DMS 273 (cell line): ENCODE measurements at regions not wholly inside any gene's neighbourhood (a gene's known extent, or its start where the extent isn't known, plus 50 kb on each side); places are given as distances from the start of the nearest gene placed in this dataset.
A peak's percentile ranks its signal among the peaks of the same experiment; 100 is the strongest.

Experiments used
- DNase-seq: peaks from one replicate; lab custom pipeline; 2025; ENCODE audit not compliant: unreplicated experiment; lab: John Stamatoyannopoulos, UW

DNA sequence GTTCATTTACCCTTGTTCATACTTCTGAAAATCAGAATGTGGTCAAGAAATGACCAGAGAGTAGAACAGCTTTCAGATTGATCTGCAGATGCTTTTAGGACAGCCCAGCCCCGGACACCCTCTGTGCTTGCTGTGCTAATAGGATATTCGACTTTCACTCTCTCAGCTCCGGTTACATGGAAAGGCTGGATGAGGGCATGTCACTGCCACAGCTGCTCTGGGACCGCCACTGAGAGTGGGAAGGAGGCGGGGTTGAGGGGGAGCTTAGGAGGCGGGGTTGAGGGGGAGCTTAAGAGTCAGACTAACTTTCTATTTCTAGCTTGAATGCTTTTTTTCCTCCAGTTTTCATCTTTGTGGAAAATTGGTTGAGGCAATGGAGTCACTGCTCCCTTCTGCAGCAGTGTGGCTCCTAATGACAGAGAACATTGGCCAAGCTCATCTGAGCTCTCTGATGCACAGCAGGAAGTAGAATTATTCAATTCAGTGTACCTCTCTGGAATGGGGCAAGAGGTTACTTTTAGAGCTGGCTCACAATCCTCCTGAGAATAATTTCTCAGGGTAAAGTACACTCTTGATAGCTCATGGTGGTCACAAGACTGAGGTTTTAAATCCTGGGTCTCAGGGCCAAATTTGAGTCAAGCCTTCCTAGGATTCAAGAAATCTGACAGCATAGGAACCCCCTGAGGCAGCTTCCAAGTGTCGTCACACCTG, 74.6 kb upstream of the NPAS1 start:
- DNase-seq = peak; percentile 61

DNA sequence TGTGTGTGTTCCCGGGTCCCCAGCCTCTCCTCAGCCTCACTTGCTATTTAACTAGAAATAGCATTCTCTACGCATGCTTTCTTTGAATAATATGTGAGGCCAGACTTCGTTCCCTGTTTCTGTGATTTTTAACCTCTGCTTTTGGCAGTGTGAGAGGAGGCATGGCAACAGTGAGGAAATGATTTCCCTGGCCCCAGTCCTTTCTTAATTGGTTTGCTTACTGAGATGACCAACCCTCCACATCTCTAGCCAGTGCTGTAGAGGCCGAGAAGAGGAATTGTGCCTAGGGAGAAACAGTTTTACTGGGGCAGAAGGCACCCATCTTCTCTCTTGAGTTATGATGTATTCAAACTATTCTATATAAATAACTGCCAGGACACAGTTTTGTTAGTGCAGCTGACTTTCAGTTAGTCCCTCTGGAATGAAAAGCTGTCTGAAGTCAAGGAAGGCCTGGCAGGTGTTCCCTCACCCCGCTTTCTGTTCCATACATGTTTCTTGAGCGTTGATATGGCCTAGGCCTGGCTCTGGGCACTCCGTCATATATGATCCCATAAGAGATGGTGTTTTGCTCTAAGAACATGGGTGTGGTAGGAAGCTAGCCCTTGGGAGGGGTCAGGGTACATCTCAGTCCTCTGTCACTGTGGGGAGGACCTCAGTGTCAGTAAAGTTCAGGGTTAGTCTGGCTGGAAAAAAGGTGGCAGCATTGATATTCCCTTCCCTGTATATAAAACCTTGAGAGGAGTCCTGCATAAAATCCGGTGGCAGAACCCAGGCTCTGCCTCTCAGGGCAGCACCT, 73.7 kb upstream of the NPAS1 start:
- DNase-seq = no peak

DNA sequence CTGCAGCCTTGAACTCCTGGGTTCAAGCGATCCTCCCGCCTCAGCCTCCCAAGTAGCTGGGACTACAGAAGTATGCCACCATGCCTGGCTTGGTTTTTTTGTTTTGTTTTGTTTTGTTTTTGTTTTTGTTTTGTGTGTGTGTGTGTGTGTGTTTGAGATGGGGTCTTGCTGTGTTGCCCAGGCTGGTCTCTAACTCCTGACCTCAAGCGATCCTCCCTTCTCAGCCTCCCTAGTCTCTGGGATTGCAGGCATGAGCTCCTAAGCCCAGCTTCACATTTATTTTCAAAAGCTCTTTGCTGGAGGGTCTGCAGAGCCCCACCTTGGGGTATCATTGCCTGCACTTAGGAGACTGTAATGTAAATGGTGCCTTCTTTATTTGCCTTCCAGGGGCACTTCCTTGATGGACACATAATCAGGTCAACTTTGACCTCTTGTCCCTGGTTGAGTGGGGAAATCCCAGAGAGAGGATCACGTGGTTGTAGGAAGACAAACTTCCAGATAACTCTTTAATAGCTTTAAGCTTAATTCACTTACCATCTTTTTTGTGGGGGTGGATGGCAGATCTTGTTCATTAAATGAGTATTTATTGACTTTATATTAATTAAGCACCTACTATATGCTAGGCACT, 72.9 kb upstream of the NPAS1 start:
- DNase-seq = no peak

DNA sequence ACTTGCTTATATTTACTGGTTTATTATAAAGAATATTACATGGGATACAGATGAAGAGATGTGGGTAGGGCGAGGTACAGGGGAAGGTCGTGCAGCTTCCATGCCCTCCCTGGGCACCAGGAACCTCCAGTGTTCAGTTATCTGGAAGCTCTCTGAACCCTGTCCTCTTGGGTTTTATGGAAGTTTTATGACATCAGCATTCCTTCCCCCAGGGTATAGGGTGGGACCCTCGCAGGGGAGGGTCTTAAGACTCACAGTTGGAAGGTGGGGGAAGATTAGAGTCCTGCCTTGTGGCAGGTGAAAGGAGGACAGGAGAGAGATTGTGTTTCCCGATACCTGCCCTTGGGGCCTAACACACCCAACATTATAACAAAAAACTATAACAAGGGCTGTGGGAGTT, 71.8 kb upstream of the NPAS1 start:
- no peak for DNase-seq

DNA sequence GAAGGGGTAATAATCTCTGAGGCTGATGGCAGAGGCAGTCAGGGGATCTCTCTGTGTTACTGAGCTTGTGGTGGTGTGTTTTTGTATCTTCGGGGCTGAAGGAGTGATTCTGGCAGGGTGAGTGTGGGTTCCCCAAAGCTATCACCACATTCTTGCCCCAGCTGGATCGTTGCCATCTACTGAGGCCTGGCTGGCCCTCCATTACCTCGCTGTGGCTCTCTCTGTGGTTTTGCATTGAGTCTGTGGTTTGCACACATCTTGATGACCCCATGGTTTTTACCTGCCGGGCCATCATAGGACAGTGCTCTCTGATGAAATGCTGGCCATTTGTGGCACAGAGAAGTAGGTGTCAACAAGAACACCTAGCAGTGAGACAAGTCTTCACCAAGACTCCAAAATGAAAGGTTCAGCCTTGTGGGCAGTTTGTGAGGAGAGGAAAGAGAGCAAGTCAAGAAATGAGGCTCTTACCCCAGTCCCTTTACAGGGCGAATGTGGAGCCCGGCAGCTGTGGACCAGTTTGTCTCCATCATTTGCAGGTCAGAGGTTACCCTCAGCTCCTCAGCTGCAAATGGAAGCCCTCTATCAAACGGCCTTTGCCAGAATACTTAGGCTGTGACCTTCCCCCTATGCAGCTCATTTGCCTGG, 69.0 kb upstream of the NPAS1 start:
- DNase-seq = no peak

DNA sequence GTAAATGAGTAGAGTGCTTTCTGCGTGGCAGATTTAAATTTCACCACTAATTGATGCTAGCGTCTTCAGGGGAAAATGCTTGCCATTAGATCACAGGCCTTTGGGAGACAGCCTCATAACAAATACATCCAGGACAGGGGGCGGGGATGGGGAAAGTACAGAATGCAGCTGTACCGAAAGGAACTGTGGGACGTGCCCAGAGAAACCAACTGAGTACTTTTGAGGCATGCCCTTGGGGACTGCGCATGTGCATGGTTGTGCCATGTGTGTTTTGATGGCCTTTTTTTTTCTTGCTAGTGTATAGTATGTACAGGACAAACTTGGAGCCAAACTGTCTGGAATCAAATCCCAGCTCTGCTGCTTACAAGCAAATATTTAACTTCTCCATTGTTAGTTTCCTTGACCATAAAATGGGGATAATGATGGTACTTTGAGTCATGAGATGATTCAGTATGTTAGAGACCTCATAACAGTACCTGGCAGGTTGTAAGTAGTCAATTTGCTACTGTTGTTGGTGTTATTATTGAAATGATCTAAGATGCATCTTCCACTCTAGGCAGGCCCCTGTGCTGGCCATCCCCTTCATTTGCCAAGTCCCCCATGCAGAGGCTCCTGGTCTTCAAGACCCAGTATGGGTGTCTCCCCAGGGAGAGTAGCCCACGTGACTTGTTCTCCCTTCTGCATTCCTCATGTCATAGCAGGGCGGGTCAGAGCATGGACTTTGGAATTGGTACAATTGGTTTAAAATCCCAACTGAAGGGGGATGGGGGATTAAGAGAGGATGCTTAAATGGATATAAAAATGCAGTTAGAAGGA, 68.3 kb upstream of the NPAS1 start:
- DNase-seq = no peak

DNA sequence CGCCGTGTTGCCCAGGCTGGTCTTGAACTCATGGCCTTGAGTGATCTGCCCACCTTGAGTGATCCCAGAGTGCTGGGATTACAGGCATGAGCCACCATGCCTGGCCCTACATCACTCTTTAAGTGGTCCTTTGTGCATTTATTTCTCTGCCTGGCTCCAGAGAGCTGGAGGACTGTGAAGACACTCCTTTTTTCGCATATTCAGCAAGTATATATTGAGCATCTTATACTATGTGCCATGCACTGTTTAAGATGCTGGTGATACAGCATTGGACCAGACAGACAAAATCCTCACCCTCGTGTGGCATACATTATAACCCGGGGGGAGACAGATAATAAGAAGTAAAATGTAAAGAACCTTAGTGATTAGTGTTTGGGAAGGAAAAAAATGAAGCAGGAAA, 66.8 kb upstream of the NPAS1 start:
- DNase-seq = no peak

DNA sequence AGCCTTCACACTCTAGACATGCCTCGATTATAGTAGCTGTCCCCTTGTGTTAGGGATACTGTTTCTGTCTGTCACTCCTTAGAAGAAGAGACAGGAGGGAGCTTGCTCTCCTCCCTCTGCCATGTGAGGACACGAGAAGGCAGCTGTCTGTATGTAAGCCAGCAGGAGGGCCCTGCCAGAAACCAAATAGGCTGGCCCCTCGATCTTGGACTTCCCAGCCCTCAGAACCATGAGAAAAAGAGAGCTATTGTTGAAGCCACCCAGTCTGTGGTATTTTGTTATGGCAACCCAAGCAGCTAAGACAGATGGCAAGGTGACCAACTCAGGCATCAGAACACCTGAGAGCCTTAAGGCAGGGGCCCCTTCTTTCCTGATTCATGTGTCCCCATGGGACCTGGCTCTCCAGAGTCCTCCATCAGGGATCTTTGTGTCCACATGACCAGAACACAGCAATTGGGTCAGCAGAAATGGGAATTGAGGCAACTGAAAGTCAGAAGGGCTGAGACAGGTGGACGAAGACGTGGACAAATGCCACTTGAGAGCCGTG, 65.6 kb upstream of the NPAS1 start:
- no peak for DNase-seq

DNA sequence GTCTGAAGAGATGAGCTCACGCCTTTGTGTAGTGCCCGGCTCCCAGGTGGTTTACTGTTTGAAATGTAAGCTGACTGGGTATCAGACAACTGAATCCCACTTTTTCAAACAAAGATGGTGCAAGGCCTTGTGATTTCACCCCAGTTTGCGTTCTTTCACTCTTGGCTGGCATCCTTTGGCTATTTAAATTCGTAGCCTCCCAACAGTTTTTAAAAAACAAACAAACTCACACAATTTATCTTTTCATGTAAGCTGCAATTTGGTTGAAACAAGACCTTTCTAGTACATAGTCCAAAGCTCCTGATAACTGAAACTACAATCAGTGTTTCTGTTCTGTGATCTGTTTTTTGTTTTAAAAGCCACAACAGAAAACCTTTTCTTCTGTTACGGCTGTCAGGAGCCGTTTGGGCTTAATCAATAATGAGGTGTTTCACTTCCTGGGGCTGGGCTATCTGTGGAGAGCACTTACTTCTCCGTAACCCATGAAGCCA, 65.1 kb upstream of the NPAS1 start:
- DNase-seq = no peak

DNA sequence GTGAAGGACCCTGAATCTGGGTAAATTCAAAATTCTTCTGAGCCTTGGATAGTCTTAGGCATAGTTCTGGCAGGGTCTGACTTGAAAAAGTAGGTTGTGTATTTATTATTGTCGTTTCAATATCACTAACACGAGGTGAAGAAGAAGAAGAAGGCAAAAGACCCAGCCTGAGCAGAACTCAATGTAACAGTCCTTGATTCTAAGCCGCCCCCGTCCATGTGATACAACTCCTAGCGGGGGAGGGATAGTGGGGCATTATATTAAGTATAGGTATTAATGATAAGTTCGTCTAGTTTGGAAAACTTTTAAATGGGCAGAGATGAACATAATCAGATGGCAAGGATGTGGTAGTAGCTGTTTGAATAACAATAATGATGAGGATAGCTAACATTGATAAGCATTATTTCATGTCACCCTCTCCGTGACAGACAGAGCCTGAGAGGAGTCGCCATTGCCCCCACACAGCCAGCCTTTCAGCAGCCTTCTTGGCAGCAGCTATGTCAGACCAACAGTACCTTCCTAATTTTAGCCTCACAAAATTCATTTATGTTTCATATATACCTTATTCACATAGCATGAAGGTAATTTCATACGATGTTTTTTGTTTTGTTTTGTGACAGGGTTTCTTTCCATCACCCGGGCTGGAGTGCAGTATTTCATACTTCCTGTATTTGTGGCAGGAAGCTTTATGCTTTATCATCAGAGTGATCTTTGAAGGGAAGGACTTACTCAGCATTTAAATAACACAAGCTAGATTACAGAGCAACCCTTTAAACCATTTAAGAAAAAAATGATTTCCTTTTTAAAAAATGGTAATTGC, 64.4 kb upstream of the NPAS1 start:
- no peak for DNase-seq

DNA sequence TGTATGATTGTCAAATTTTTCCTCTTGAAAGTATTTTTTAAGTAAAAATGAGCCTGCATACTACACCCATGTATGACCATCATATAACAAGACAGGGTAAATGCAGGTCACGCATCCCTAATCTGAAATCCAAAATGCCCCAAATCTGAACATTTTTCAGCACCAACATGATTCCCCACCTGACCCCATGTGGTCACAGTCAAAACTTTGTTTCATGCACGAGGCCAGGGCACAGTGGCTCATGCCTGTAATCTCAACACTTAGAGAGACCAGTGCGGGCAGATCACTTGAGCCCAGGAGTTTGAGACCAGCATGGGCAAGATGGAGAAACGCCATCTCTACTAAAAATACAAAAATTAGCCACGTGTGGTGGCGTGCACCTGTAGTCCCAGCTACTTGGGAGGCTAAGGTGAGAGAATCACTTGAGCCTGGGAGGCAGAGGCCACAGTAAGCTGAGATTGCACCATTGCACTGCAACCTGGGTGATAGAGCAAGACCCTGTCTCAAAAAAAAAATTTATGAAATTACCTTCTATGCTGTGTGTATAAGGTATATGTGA, 63.7 kb upstream of the NPAS1 start:
- no peak for DNase-seq

DNA sequence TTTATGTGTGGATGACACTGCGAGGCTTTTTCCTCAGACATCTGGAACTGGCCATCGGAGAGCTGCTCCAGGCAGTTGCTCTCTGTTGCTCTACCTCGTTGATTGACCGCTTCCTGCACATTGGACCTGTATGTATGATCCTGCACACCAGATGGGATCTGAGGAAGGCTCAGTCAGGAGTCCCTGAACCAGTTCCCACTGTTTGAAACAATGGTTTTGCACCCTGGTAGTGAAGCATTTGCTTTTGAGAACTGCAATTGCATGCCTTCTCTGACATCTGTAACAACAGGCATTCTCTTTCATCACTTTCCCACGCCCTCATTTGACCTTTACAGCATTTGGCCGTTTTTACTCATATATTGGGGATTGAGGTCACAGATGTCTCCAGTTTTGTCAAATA, 61.1 kb upstream of the NPAS1 start:
- peak; percentile 32 for DNase-seq

DNA sequence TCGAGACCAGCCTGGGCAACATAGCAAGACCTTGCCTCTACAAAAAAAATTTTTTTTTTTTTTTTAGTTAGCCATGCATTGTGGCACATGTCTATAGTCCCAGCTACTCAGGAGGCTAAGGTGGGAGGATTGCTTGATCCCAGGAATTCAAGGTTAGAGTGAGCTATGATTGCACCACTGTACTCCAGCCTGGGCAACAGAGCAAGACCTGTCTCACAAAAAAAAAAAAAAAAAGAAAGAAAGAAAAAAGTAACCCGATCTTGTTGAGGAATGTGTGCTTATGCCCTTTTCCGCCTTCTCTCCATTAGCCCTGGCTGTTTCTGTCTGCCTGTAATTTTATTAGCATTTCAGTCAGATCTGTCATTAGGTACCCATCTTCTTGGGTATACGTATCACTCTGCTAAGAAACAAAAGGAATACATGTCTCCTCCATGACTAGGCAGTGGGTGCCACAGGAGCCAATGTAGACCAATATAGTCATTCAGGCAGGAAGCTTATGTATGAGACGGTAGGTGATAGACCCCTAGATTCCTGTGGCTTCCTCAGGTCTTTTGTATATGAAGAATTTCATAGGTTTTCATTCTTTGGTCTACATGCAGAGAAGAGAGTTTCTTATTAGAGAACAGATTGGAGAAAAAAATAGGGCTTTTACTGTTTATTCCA, 59.6 kb upstream of the NPAS1 start:
- no peak for DNase-seq

DNA sequence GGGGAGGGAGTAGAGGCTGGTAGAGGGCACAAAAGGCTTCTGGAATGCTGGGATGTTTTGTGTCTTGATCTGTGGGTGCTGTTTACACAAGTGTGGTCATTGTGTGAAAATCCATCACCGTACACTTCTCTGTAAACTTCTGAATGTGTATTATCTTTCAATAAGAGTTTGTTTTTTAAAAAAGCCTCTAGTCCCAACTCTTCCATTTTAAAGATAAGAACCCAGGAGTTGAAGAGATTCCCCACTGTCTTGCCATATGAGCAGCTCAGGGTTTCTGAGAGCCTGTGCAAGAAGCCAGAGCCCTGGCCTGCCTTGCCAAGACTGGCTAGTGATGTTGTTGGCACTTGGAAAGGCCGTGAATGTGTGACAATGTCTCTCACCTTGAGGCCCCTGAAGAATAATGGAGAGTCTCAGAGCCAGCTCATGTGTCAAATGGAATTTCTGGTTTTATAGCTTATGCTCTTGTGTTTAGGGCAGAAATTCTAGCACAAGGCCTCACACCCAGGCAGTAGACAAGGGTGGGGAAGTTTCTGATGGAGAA, 57.5 kb upstream of the NPAS1 start:
- no peak for DNase-seq

DNA sequence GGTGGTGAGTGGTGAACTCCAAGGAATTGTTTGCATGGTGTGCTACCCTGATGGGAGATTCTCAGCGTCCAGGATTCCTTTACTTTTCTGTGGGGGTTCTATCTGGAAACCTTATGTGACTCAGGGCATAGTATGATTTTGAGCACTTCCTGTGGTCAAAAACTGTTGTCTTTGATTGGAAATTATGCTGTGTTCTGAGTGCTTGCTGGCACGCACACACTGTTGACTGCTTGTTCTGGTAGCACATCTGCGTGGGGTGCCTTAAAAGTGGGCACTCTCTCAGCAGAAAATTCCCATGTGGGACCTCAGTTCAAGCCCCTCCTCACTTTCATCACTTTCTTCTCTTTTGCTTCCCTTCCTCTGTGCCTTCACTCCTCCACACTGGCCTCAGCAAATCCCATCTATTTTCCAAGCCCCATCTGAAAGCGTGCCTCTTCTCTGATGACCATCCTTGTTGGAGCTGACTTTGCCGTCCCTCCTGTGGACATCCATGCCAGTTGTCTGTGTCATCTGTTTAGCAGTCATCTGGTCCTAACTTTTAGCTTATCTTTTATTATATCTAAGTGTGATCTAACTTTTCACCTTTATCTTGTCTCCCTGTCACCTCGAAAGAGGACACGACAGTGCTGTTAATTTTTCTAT, 56.4 kb upstream of the NPAS1 start:
- DNase-seq = no peak

DNA sequence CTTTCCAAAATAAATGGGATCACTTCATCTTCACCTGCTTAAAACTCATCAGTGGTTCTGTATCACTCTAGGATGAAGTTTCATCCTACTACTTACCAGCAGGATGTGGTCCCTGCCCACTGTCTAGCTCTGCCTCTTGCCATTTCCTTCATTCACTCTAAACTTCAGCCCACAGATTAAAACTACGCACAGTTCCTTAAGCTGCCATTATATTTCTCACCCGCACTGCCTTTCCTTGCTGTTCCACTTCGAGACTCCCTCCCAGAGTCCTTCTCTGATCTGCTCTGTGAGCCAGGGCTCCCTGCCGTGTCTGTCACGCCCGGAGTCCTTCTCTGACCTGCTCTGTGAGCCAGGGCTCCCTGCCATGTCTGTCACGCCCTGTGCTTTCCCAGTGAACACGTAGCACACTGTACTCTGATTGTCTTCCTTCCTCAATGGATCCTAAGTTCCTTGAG, 52.0 kb upstream of the NPAS1 start:
- no peak for DNase-seq
